ENCODE measurements at regions not wholly inside any gene's neighbourhood (a gene's known extent, or its start where the extent isn't known, plus 50 kb on each side); places are given as distances from the start of the nearest gene placed in this dataset.

DNA sequence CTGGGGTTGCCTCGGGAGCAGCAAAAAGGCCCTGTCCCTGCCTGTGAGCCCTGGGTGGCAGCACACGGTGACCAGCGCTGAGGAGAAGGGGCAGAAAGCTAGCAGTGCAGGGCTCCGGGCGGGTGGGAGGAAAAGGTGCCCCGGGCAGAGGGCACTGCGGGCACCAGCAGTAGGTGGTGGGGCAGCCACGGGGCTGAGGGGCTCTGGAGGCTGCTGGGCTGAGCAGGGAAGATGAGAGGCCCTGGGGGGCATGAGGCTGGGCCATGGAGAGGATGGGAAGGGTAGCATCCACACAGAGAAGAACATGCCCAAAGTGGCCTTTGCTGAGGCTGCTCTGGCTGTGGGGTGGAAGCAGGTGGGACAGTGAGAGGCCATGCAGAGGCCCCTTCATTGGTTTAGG, 67.5 kb upstream of the NKX1-1 start:
- H3K4me3 ChIP-seq (ENCODE audit: low read length in 2 of 2) = no peak overlapping the region
- WGBS = 89% methylated on average over 8 of the region's 8 CpGs
- peaks cover 0 to 4% of the 10 kb centered on the region in 2 donors for H3K9me3 ChIP-seq (ENCODE audit: control insufficient read depth in 2 of 2, insufficient read depth in 1 of 2, low read length in 1 of 2)
- H3K4me1 ChIP-seq (ENCODE audit: control insufficient read depth in 2 of 2, insufficient read depth in 2 of 2, low read length in 2 of 2) = no peaks in the 10 kb centered on the region
- H3K27me3 ChIP-seq (ENCODE audit: control insufficient read depth in 2 of 2, insufficient read depth in 1 of 2, low read length in 1 of 2) = peaks cover 16 to 34% of the 10 kb centered on the region in 2 donors
- H3K27ac ChIP-seq (ENCODE audit: low read depth in 1 of 2, low read length in 1 of 2) = no peak overlapping the region
- H3K36me3 ChIP-seq (ENCODE audit: control insufficient read depth in 2 of 2, insufficient read depth in 2 of 2, low read length in 1 of 2) = no peaks in the 10 kb centered on the region
- no peak for DNase-seq (ENCODE audit: low read depth in 6 of 9, low spot score in 9 of 9)

DNA sequence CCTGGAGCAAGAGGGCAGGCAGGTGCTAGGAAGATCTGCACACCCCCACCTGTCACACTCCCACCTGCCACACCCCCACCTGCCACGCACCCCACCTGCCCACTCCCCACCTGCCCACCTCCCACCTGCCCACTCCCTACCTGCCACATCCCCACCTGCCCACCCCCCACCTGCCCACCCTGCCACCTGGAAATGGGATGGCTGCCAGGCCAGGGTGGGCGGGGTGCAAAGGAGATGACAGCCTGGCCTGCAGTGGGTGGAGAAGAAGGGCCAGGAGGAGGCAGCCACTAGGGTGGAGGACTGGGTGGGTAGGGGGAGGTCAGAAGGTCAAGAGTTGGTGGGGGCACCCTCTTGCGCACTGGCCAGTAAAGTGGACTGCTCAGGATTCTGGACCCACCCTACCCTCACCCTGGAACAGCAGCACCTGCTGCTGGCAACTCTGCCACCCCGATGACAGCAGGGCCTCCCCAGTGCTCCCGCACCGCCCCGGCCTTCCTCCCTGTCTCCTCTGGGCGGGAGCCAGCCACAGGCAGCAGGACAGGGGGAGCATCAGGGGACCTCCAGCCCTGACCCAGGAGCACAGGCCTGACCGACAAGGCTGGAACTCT, 66.8 kb upstream of the NKX1-1 start:
- 90% methylated on average over 9 of the region's 9 CpGs for WGBS
- Histone ChIP-seq H3K27me3 (ENCODE audit: control insufficient read depth in 2 of 2, insufficient read depth in 1 of 2, low read length in 1 of 2) (peaks cover 16 to 34% of the 10 kb centered on the region in 2 donors), H3K4me1 (ENCODE audit: control insufficient read depth in 2 of 2, insufficient read depth in 2 of 2, low read length in 2 of 2) (no peaks in the 10 kb centered on the region), H3K9me3 (ENCODE audit: control insufficient read depth in 2 of 2, insufficient read depth in 1 of 2, low read length in 1 of 2) (peaks cover 0 to 4% of the 10 kb centered on the region in 2 donors), H3K27ac (ENCODE audit: low read depth in 1 of 2, low read length in 1 of 2) (no peak overlapping the region), H3K4me3 (ENCODE audit: low read length in 2 of 2) (no peak overlapping the region), H3K36me3 (ENCODE audit: control insufficient read depth in 2 of 2, insufficient read depth in 2 of 2, low read length in 1 of 2) (no peaks in the 10 kb centered on the region)
- no peak for DNase-seq (ENCODE audit: low read depth in 6 of 9, low spot score in 9 of 9)

DNA sequence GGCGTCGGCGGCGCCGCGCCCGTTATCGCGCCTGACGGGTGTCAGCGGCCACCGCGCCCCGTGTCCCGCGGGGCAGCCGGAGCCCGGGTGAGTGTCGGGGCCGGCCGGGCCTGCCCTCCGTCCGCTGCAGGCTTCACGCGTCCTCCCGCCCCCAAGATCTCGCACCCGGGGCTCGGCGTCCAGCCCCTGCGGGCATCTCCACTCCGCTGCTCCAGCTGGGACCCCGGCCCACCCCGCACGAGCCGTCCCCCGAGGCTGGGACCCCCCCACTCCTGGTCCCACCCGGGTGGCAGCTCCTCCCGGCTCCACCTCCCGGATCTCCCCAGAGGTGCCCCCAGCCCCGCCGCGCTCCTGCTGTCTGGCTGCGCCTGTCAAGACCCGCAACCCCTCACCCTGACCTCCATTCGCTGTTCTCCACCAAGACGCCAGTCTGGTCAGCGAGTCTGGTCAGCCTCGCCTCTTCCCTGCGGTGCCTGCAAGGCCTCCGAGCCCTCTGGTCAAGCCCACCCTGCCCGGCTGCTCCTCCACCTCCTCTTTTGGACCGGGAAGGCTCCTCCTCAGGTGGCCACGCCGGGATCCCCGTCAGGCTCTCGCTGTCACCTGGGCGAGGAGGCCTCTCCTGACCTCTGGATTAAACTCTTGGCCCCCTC, 66.0 kb upstream of the NKX1-1 start:
- DNase-seq (ENCODE audit: low read depth in 6 of 9, low spot score in 9 of 9) = no peak
- Histone ChIP-seq H3K9me3 (ENCODE audit: control insufficient read depth in 2 of 2, insufficient read depth in 1 of 2, low read length in 1 of 2) (peaks cover 0 to 4% of the 10 kb centered on the region in 2 donors), H3K27me3 (ENCODE audit: control insufficient read depth in 2 of 2, insufficient read depth in 1 of 2, low read length in 1 of 2) (peaks cover 16 to 34% of the 10 kb centered on the region in 2 donors), H3K36me3 (ENCODE audit: control insufficient read depth in 2 of 2, insufficient read depth in 2 of 2, low read length in 1 of 2) (no peaks in the 10 kb centered on the region), H3K4me1 (ENCODE audit: control insufficient read depth in 2 of 2, insufficient read depth in 2 of 2, low read length in 2 of 2) (no peaks in the 10 kb centered on the region), H3K27ac (ENCODE audit: low read depth in 1 of 2, low read length in 1 of 2) (no peak overlapping the region), H3K4me3 (ENCODE audit: low read length in 2 of 2) (no peak overlapping the region)
- 24% methylated on average over 58 of the region's 58 CpGs for WGBS

DNA sequence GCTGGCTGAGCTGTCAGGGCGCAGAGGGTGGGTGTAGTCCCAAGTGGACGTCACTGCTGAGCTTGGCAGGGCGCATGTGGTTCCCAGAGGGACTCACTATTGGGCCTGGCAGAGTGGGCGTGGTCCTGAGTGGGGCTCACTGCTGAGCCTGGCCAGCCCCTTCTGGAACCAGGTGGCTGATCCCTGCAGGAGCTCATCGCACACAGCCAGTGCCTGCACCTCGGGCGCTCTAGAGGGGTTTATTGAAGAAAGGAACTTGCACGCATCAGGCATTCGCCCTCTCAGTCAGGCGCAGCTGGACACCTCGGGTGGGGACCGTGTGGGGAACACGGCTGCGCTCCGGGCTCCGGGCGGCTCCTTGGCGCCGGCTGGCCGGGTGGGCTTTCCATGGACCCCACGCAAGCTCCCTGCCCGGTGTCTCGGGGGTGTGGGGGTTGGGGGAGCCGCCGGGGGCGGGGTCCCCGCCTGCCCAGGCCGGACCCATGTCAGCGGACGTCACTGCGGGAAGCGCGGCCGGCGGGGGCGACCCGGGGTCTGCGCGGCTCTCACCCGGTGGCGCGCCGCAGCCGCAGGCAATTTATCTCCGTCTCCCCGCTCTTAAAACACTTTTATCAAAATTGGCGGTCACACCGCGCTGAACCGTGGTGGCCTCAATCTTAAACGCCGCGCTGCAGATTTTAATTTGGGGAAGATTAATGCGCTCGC, 65.4 kb upstream of the NKX1-1 start:
- no peaks in the 10 kb centered on the region for H3K9me3 ChIP-seq (ENCODE audit: control insufficient read depth in 2 of 2, insufficient read depth in 1 of 2, low read length in 1 of 2)
- H3K4me1 ChIP-seq (ENCODE audit: control insufficient read depth in 2 of 2, insufficient read depth in 2 of 2, low read length in 2 of 2) = no peaks in the 10 kb centered on the region
- H3K27ac ChIP-seq (ENCODE audit: low read depth in 1 of 2, low read length in 1 of 2) = no peak overlapping the region
- H3K36me3 ChIP-seq (ENCODE audit: control insufficient read depth in 2 of 2, insufficient read depth in 2 of 2, low read length in 1 of 2) = no peaks in the 10 kb centered on the region
- peaks cover 16 to 34% of the 10 kb centered on the region in 2 donors for H3K27me3 ChIP-seq (ENCODE audit: control insufficient read depth in 2 of 2, insufficient read depth in 1 of 2, low read length in 1 of 2)
- 25% methylated on average over 55 of the region's 55 CpGs for WGBS
- H3K4me3 ChIP-seq (ENCODE audit: low read length in 2 of 2) = no peak overlapping the region
- DNase-seq (ENCODE audit: low read depth in 6 of 9, low spot score in 9 of 9) = no peak

DNA sequence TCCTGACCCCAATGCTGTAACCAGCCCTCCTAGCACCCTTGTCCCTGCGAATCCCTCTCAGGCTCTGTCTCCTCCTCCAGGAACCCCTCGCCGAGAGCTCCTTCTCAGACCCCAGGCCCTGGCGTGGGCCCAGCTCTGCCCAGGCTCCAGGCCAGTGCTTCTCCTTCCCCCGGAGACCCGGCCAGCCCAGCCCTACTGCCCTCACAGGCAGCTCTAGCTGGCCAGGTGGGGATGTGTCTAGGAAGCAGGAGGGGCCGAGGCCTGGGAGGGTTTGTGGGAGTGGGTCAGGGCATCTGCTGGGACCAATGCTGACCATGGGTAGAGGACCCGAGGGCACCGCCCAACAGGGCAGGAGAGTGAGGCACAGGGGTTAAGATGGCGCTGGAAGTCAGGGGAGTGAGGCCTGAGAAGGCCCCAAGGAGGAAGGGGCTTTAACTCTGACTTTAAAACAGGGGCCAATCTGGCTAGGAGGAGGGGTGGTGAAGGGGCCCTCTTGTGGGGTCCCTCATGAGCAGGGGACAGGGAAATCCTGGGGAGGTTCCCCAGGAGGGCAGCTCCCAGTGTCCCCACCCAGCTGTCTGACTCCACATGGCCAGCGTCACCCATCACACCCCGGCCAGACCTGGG, 64.7 kb upstream of the NKX1-1 start:
- no peaks in the 10 kb centered on the region for H3K36me3 ChIP-seq (ENCODE audit: control insufficient read depth in 2 of 2, insufficient read depth in 2 of 2, low read length in 1 of 2)
- 90% methylated on average over 12 of the region's 12 CpGs for WGBS
- no peaks in the 10 kb centered on the region for H3K9me3 ChIP-seq (ENCODE audit: control insufficient read depth in 2 of 2, insufficient read depth in 1 of 2, low read length in 1 of 2)
- H3K4me3 ChIP-seq (ENCODE audit: low read length in 2 of 2) = no peak overlapping the region
- H3K4me1 ChIP-seq (ENCODE audit: control insufficient read depth in 2 of 2, insufficient read depth in 2 of 2, low read length in 2 of 2) = no peaks in the 10 kb centered on the region
- no peak for DNase-seq (ENCODE audit: low read depth in 6 of 9, low spot score in 9 of 9)
- H3K27ac ChIP-seq (ENCODE audit: low read depth in 1 of 2, low read length in 1 of 2) = no peak overlapping the region
- peaks cover 16 to 34% of the 10 kb centered on the region in 2 donors for H3K27me3 ChIP-seq (ENCODE audit: control insufficient read depth in 2 of 2, insufficient read depth in 1 of 2, low read length in 1 of 2)

DNA sequence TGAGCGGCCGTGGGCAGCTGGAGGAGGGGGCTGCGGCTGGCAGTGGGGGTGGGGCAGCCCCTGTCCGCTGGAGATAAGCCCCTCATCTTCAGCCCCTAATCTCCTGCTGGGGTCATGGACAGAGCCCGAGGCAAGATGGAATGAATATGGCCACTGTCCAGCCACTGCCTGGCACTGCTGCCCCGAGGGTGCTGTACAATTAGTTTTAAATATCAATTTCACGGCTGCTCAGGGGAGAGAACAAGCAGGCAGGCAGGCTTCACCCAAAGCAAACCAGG, 64.1 kb upstream of the NKX1-1 start:
- no peak overlapping the region for H3K4me3 ChIP-seq (ENCODE audit: low read length in 2 of 2)
- H3K36me3 ChIP-seq (ENCODE audit: control insufficient read depth in 2 of 2, insufficient read depth in 2 of 2, low read length in 1 of 2) = no peaks in the 10 kb centered on the region
- H3K27ac ChIP-seq (ENCODE audit: low read depth in 1 of 2, low read length in 1 of 2) = no peak overlapping the region
- 83% methylated on average over 7 of the region's 7 CpGs for WGBS
- H3K27me3 ChIP-seq (ENCODE audit: control insufficient read depth in 2 of 2, insufficient read depth in 1 of 2, low read length in 1 of 2) = peaks cover 16 to 34% of the 10 kb centered on the region in 2 donors
- no peaks in the 10 kb centered on the region for H3K4me1 ChIP-seq (ENCODE audit: control insufficient read depth in 2 of 2, insufficient read depth in 2 of 2, low read length in 2 of 2)
- no peak for DNase-seq (ENCODE audit: low read depth in 6 of 9, low spot score in 9 of 9)
- no peaks in the 10 kb centered on the region for H3K9me3 ChIP-seq (ENCODE audit: control insufficient read depth in 2 of 2, insufficient read depth in 1 of 2, low read length in 1 of 2)

DNA sequence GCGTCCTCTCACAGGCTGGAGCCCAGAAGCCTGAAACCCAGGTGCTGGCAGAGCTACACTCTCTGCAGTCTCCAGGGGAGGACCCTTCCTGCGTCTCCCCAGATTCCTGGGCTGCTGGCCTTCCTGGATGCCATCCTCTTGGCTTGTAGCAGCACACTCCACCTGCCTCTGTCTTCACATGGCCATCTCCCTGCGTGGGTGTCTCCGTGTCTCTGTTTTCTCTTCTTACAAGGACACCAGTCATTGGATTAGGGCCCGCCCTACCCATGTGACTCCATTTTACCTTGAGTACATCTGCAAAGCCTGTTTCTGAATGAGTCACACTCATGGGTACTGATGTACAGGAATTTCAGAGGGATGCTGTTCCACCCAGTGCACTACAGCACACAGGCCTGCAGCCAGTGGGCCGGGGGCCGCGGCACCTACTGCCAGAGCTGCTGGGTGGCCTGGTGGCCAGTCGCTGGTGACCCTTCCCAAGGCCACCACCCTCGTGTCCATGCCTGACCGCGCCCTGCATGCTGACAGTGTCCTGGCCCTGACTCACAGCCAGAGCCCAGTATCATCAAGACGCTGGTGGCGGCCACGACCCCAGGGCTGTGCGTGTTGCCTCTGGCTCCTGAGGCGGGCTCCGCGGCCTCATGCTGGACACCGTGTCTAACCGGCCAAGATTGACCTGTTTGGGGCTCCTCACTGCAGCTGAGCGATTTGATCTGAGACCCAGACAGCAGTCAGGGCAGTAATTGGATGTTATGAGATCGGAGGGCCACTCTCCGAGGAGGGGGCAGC, 63.6 kb upstream of the NKX1-1 start:
- H3K9me3 ChIP-seq (ENCODE audit: control insufficient read depth in 2 of 2, insufficient read depth in 1 of 2, low read length in 1 of 2) = no peaks in the 10 kb centered on the region
- no peak overlapping the region for H3K4me3 ChIP-seq (ENCODE audit: low read length in 2 of 2)
- H3K27me3 ChIP-seq (ENCODE audit: control insufficient read depth in 2 of 2, insufficient read depth in 1 of 2, low read length in 1 of 2) = peaks cover 16 to 34% of the 10 kb centered on the region in 2 donors
- H3K36me3 ChIP-seq (ENCODE audit: control insufficient read depth in 2 of 2, insufficient read depth in 2 of 2, low read length in 1 of 2) = no peaks in the 10 kb centered on the region
- no peak overlapping the region for H3K27ac ChIP-seq (ENCODE audit: low read depth in 1 of 2, low read length in 1 of 2)
- WGBS = 94% methylated on average over 24 of the region's 24 CpGs
- no peak for DNase-seq (ENCODE audit: low read depth in 6 of 9, low spot score in 9 of 9)
- H3K4me1 ChIP-seq (ENCODE audit: control insufficient read depth in 2 of 2, insufficient read depth in 2 of 2, low read length in 2 of 2) = no peaks in the 10 kb centered on the region

DNA sequence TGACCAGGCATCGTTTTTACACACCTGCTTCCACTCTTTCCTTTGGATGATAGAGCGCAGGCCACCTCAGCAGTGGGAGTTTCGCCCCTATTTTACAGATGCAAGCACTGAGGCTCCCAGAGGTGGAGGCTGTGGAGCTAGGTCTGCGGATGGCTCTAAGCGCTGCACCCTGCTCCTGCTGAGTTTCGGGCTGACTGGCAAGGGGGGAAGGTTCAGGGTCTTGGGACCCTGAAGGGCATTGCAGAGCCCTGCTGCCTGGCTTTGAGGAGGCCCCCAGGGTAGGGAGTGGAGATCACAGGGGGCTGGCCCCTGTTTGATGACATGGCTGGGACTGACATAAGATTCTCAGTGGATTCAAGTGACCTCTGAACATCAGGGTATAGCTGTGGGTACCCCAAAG, 62.8 kb upstream of the NKX1-1 start:
- Histone ChIP-seq H3K27ac (ENCODE audit: low read depth in 1 of 2, low read length in 1 of 2) (no peak overlapping the region), H3K27me3 (ENCODE audit: control insufficient read depth in 2 of 2, insufficient read depth in 1 of 2, low read length in 1 of 2) (peaks cover 16 to 29% of the 10 kb centered on the region in 2 donors), H3K4me3 (ENCODE audit: low read length in 2 of 2) (no peak overlapping the region), H3K36me3 (ENCODE audit: control insufficient read depth in 2 of 2, insufficient read depth in 2 of 2, low read length in 1 of 2) (no peaks in the 10 kb centered on the region), H3K9me3 (ENCODE audit: control insufficient read depth in 2 of 2, insufficient read depth in 1 of 2, low read length in 1 of 2) (no peaks in the 10 kb centered on the region), H3K4me1 (ENCODE audit: control insufficient read depth in 2 of 2, insufficient read depth in 2 of 2, low read length in 2 of 2) (no peaks in the 10 kb centered on the region)
- WGBS = 93% methylated on average over 6 of the region's 6 CpGs
- DNase-seq (ENCODE audit: low read depth in 6 of 9, low spot score in 9 of 9) = no peak
